Smooth muscle cell (in vitro differentiated cells): ENCODE measurements at regions not wholly inside any gene's neighbourhood (a gene's known extent, or its start where the extent isn't known, plus 50 kb on each side); places are given as distances from the start of the nearest gene placed in this dataset.

Experiments used
- DNase-seq: peaks from one replicate; lab custom pipeline; 2025; ENCODE audit not compliant: unreplicated experiment; lab: John Stamatoyannopoulos, UW
- H2AFZ ChIP-seq: fragments of 200-600 bp; sonication (generic); 2 replicates; pipeline ENCODE4 v1.6.0; 2016; ENCODE audit warnings: antibody characterized with exemption, low read depth, mild to moderate bottlenecking
- H3F3A ChIP-seq: fragments of 200-600 bp; sonication (generic); 2 replicates; pipeline ENCODE4 v1.6.0; 2017; ENCODE audit warnings: antibody characterized with exemption, low read depth
- H3K27ac ChIP-seq: fragments of 200-600 bp; sonication (generic); 2 replicates; pipeline ENCODE4 v1.5.1; 2016; ENCODE audit warnings: low read depth, mild to moderate bottlenecking
- H3K27me3 ChIP-seq: fragments of 200-600 bp; sonication (generic); 2 replicates; pipeline ENCODE4 v1.6.1; 2016; ENCODE audit warnings: low read depth, mild to moderate bottlenecking
- H3K36me3 ChIP-seq: fragments of 200-600 bp; sonication (generic); 2 replicates; pipeline ENCODE4 v1.5.1; 2016; ENCODE audit warnings: low read depth
- H3K4me1 ChIP-seq: fragments of 200-600 bp; sonication (generic); 2 replicates; pipeline ENCODE4 v1.5.1; 2016; ENCODE audit warnings: low read depth
- H3K4me2 ChIP-seq: fragments of 200-600 bp; sonication (generic); 2 replicates; pipeline ENCODE4 v1.6.0; 2016; ENCODE audit warnings: mild to moderate bottlenecking
- H3K4me3 ChIP-seq: fragments of 200-600 bp; sonication (generic); 2 replicates; pipeline ENCODE4 v1.5.1; 2016; ENCODE audit warnings: mild to moderate bottlenecking
- H3K79me2 ChIP-seq: fragments of 200-600 bp; sonication (generic); 2 replicates; pipeline ENCODE4 v1.6.0; 2016; ENCODE audit warnings: low read depth, mild to moderate bottlenecking
- H3K9ac ChIP-seq: fragments of 200-600 bp; sonication (generic); 2 replicates; pipeline ENCODE4 v1.6.0; 2016; ENCODE audit warnings: low read depth
- H3K9me3 ChIP-seq: fragments of 200-600 bp; sonication (generic); replicated peaks from 2 replicates; pipeline ENCODE4 v1.5.1; 2016; ENCODE audit warnings: low read depth
- H4K20me1 ChIP-seq: fragments of 200-600 bp; sonication (generic); 2 replicates; pipeline ENCODE4 v1.6.0; 2016; ENCODE audit warnings: low read depth
- WGBS: methylation state at CpG from one replicate; pipeline ENCODE4 v1.1.7; 2016; ENCODE audit warnings: low lambda C conversion rate; 5-methylcytosine and 5-hydroxymethylcytosine counted together
- TF ChIP-seq, protein P1 (sequence below): fragments of 200-600 bp; sonication (generic); IDR thresholded peaks from 2 replicates; pipeline ENCODE4 v1.5.1; 2017; ENCODE audit warnings: borderline replicate concordance, mild to moderate bottlenecking, antibody characterized with exemption; ENCODE audit not compliant: insufficient read depth, poor library complexity, severe bottlenecking

DNA sequence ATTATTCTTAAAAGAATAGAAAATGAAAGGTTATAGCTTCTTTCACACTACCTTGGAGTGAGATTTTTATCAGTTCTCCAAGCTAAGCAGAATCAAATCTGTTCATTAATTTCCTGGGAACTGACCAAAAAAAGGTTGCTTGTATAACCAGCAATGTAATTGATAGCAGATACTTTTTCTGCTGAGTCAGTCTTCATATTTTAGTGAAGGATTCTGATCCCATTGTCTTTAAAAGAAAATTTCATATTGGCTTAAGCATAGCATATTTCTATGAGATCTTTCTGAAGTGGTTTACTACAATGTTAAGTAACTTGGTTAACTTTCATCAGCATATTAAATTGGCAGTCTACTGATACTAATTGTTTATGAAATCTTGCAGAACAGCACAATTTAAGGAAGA lies 338.0 kb downstream of the TMX3 start:
- no peaks in the 10 kb centered on the region for H3K79me2 ChIP-seq
- H3K4me1 ChIP-seq, result no peaks in the 10 kb centered on the region
- H3K9me3 ChIP-seq, result no peaks in the 10 kb centered on the region
- no peak overlapping the region for H3K4me3 ChIP-seq
- no peak for DNase-seq
- H2AFZ ChIP-seq, result no peak overlapping the region
- H3K36me3 ChIP-seq, result no peaks in the 10 kb centered on the region
- H3K9ac ChIP-seq, result no peak overlapping the region
- no peak overlapping the region for H3K27ac ChIP-seq
- H3F3A ChIP-seq, result no peaks in the 10 kb centered on the region
- no peaks in the 10 kb centered on the region for H3K27me3 ChIP-seq
- no peaks in the 10 kb centered on the region for H4K20me1 ChIP-seq
- TF ChIP-seq, protein P1, sequence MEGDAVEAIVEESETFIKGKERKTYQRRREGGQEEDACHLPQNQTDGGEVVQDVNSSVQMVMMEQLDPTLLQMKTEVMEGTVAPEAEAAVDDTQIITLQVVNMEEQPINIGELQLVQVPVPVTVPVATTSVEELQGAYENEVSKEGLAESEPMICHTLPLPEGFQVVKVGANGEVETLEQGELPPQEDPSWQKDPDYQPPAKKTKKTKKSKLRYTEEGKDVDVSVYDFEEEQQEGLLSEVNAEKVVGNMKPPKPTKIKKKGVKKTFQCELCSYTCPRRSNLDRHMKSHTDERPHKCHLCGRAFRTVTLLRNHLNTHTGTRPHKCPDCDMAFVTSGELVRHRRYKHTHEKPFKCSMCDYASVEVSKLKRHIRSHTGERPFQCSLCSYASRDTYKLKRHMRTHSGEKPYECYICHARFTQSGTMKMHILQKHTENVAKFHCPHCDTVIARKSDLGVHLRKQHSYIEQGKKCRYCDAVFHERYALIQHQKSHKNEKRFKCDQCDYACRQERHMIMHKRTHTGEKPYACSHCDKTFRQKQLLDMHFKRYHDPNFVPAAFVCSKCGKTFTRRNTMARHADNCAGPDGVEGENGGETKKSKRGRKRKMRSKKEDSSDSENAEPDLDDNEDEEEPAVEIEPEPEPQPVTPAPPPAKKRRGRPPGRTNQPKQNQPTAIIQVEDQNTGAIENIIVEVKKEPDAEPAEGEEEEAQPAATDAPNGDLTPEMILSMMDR, result no peak
- H3K4me2 ChIP-seq, result no peak overlapping the region

DNA sequence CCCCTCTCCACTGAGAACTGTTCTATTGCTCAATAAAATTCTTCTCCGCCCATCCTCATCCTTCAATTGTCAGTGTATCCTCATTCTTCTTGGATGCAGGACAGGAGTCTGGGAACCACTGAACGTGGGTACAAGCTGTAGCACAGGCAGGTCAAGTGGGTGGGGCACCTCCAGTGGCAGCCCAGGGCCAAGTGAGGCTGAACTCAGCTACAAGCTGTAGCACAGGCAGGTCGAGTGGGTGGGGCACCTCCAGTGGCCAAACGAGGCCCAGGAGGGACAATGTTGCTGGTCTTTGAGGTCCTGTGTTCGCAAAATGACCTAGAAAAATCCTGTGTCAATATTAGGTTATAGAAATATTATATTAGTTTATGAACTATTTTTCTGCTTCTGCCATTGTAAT lies 352.0 kb downstream of the TMX3 start:
- no peak overlapping the region for H3K4me3 ChIP-seq
- no peak overlapping the region for H3K4me2 ChIP-seq
- H3K9me3 ChIP-seq, result no peaks in the 10 kb centered on the region
- TF ChIP-seq, protein P1, result no peak
- H3K27ac ChIP-seq, result no peak overlapping the region
- DNase-seq, result no peak
- 89% methylated on average over 5 of the region's 5 CpGs for WGBS
- no peaks in the 10 kb centered on the region for H3F3A ChIP-seq
- no peaks in the 10 kb centered on the region for H4K20me1 ChIP-seq
- no peaks in the 10 kb centered on the region for H3K36me3 ChIP-seq
- no peaks in the 10 kb centered on the region for H3K4me1 ChIP-seq
- no peak overlapping the region for H2AFZ ChIP-seq
- H3K79me2 ChIP-seq, result no peaks in the 10 kb centered on the region
- no peaks in the 10 kb centered on the region for H3K27me3 ChIP-seq
- H3K9ac ChIP-seq, result no peak overlapping the region

DNA sequence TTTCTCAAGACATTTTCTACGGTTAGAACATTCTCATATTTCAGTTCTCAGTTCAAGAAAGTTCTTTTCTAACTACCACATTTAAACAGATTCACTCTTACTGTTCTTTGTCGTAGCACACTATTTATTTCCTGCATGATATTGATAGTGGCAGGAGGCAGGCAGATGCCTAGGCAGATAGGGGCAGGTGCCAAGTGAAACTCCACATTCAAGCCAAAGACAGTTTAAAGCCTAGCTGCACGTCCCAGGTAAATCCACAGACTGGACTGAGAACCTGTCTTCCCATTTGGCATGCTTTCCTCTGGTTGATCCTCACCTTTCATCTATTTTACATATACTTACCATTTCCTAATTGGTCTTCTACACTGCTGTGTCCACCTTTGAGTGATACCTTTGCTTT lies 359.3 kb downstream of the TMX3 start:
- H3K36me3 ChIP-seq, result no peaks in the 10 kb centered on the region
- no peaks in the 10 kb centered on the region for H3F3A ChIP-seq
- no peak overlapping the region for H3K4me2 ChIP-seq
- H3K79me2 ChIP-seq, result no peaks in the 10 kb centered on the region
- no peaks in the 10 kb centered on the region for H3K4me1 ChIP-seq
- DNase-seq, result no peak
- no peaks in the 10 kb centered on the region for H3K27me3 ChIP-seq
- H4K20me1 ChIP-seq, result no peaks in the 10 kb centered on the region
- H3K9me3 ChIP-seq, result no peaks in the 10 kb centered on the region
- H3K27ac ChIP-seq, result no peak overlapping the region
- no peak overlapping the region for H2AFZ ChIP-seq
- H3K4me3 ChIP-seq, result no peak overlapping the region
- TF ChIP-seq, protein P1, result no peak
- 55% methylated on average over 3 of the region's 3 CpGs for WGBS
- no peak overlapping the region for H3K9ac ChIP-seq

DNA sequence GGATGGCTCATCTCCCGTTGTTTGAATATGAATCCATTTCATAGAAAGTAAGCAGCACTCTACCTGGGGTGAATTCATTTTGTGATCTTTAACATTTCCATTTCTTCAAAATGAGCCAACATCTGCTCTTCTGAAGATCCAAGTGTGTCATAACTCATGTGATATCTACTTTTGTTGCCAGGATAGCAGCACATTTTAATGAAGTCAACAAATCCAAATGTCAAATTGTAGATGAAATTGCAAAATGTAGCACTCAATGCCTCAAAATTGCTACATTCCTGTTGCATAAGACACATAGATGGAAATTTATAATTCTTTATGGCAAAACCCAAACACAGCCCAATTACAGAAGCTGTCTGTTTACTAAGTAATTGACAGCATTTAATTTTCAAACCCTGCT lies 360.7 kb downstream of the TMX3 start:
- Histone ChIP-seq H3K36me3 (no peaks in the 10 kb centered on the region), H2AFZ (no peak overlapping the region), H3K9ac (no peak overlapping the region), H3K4me3 (no peak overlapping the region), H3K27me3 (no peaks in the 10 kb centered on the region), H3K9me3 (no peaks in the 10 kb centered on the region), H3K4me1 (no peaks in the 10 kb centered on the region), H3K4me2 (no peak overlapping the region), H3K27ac (no peak overlapping the region), H3F3A (no peaks in the 10 kb centered on the region), H3K79me2 (no peaks in the 10 kb centered on the region), H4K20me1 (no peaks in the 10 kb centered on the region)
- 94% methylated on average over 1 of the region's 1 CpG for WGBS
- TF ChIP-seq, protein P1, result no peak
- no peak for DNase-seq
